GM12874 (cell line): ENCODE measurements at regions not wholly inside any gene's neighbourhood (a gene's known extent, or its start where the extent isn't known, plus 50 kb on each side); places are given as distances from the start of the nearest gene placed in this dataset.

ENCODE experiments used
- TF ChIP-seq, protein P1 (sequence below): IDR thresholded peaks from 2 replicates; pipeline ENCODE4 v1.5.1; 2011; ENCODE audit warnings: low read depth, mild to moderate bottlenecking, control low read depth, low read length, moderate library complexity; ENCODE audit not compliant: insufficient read depth

- TF ChIP-seq, protein P1, sequence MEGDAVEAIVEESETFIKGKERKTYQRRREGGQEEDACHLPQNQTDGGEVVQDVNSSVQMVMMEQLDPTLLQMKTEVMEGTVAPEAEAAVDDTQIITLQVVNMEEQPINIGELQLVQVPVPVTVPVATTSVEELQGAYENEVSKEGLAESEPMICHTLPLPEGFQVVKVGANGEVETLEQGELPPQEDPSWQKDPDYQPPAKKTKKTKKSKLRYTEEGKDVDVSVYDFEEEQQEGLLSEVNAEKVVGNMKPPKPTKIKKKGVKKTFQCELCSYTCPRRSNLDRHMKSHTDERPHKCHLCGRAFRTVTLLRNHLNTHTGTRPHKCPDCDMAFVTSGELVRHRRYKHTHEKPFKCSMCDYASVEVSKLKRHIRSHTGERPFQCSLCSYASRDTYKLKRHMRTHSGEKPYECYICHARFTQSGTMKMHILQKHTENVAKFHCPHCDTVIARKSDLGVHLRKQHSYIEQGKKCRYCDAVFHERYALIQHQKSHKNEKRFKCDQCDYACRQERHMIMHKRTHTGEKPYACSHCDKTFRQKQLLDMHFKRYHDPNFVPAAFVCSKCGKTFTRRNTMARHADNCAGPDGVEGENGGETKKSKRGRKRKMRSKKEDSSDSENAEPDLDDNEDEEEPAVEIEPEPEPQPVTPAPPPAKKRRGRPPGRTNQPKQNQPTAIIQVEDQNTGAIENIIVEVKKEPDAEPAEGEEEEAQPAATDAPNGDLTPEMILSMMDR = no peak
These were observed 1583.6 kb upstream of the LRRTM3 start for GRCh38 chr10:65342245-65342644.

GRCh38 chr10:65346466-65346865 is 1579.4 kb upstream of the LRRTM3 start:
- TF ChIP-seq, protein P1 = no peak

DNA sequence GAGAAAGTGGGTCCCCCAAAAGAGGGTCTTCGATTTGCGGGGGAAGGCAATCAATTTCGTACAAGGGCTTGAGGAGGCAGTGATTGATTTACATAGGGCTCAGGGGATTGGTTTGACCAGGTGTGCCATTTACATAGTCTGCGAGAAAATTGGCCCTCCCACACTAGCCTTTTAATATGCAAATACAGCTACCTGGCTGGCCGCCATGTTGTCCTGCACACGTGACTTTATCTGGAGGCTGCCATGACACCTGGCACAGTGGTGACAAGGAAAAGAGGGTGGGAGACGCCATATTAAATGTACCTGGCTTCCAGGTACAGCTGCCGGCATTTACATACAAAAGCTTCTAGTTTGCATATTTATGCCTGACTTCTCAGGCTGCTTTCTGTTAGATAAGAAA is 1577.2 kb upstream of the LRRTM3 start:
- TF ChIP-seq, protein P1 = no peak

DNA sequence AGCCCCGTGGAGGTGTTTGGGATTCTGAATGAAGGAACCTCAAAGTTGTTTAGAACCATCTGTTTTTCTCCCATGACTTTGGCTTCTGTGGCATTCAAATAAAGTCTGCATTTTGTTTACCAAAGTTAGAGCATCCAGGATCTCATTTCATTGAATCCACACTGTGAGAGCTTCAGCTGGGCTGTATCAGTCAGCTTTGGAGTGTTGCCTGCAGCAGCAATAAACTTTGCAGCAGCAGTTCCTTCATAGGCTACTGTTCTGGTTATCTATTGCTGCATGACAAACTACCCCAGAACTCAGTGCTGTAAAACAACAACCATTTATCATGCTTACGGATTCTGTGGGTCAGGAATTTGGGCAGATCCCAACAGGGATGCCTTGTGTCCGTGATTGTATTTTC is 1575.2 kb upstream of the LRRTM3 start:
- TF ChIP-seq, protein P1 = no peak

GRCh38 chr10:65355141-65355680 is 1570.6 kb upstream of the LRRTM3 start:
- TF ChIP-seq, protein P1 = no peak

DNA sequence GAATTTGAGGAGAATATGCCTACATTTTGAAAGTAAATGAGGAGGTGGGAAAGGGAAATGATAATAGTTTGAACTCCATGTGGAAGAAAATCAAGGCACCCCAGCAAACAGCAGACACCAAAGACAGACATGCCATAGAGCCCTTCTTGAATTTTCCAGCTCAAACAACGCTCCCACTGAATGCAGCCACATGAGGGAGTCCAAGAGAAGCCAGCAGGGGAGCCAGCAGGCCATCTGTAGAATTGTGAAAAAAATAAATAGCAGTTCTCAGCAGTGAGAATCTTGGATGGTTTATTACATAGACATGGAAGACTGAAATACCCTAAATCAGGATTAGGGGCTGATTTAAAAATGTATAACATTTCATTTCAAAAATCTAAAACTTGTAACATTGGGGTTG is 1567.3 kb upstream of the LRRTM3 start:
- TF ChIP-seq, protein P1 = peak; percentile 41; the same call in 1 of the 2 replicates

DNA sequence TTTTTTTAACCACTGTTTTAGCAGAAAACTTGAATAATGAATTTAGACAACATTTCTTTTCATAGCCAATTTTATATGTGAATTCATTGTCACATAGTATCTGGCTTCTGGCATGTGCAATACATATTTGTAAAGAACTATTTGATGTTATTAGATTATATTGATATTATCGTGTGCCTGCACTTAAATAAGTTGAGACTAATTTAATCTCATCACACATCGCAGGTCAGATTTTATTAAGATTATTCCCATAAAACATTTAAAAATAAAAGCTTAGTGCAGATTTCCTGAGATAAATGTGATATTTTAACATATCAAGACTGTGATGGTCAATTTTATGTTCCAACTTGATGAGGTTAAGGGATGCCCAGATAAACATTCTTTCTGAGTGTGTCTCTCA is 1565.3 kb upstream of the LRRTM3 start:
- TF ChIP-seq, protein P1 = no peak
